ENCODE measurements at regions not wholly inside any gene's neighbourhood (a gene's known extent, or its start where the extent isn't known, plus 50 kb on each side); places are given as distances from the start of the nearest gene placed in this dataset.
"Not testable (repeated sequence)": the region's sequence is repeated elsewhere in the genome, so short reads cannot be mapped to it uniquely, and the experiment has no call there.

GRCh38 chr18:47397671-47398319, 146.3 kb upstream of the SKOR2 start:
- DNase-seq, result no peak

- DNase-seq, result no peak
Observed at GRCh38 chr18:47391665-47392064, 140.2 kb upstream of the SKOR2 start.

GRCh38 chr18:47390410-47391024, 139.1 kb upstream of the SKOR2 start:
- no peak for DNase-seq

GRCh38 chr18:47389210-47389609, 137.8 kb upstream of the SKOR2 start:
- DNase-seq, result no peak

GRCh38 chr18:47387864-47388263, 136.4 kb upstream of the SKOR2 start:
- no peak for DNase-seq

GRCh38 chr18:47383729-47384128, 132.3 kb upstream of the SKOR2 start:
- no peak for DNase-seq

- no peak for DNase-seq
Observed at GRCh38 chr18:47381975-47382570, 130.6 kb upstream of the SKOR2 start.

- DNase-seq, result no peak
Observed at GRCh38 chr18:47380153-47380552, 128.7 kb upstream of the SKOR2 start.

- no peak for DNase-seq
Observed at GRCh38 chr18:47373465-47373864, 122.0 kb upstream of the SKOR2 start.

GRCh38 chr18:47370052-47370451, 118.6 kb upstream of the SKOR2 start:
- DNase-seq, result no peak

- DNase-seq, result not testable (repeated sequence)
Observed at GRCh38 chr18:47354061-47354460, 102.6 kb upstream of the SKOR2 start.

- no peak for DNase-seq
Observed at GRCh38 chr18:47346016-47346415, 94.6 kb upstream of the SKOR2 start.

GRCh38 chr18:47345291-47345690, 93.8 kb upstream of the SKOR2 start:
- DNase-seq, result no peak

- no peak for DNase-seq
Observed at GRCh38 chr18:47343291-47343690, 91.8 kb upstream of the SKOR2 start.

GRCh38 chr18:47342566-47342965, 91.1 kb upstream of the SKOR2 start:
- no peak for DNase-seq

GRCh38 chr18:47341678-47342077, 90.2 kb upstream of the SKOR2 start:
- no peak for DNase-seq

- DNase-seq, result no peak
Observed at GRCh38 chr18:47334966-47335365, 83.5 kb upstream of the SKOR2 start.

GRCh38 chr18:47333926-47334635, 82.6 kb upstream of the SKOR2 start:
- DNase-seq, result no peak

GRCh38 chr18:47331641-47332040, 80.2 kb upstream of the SKOR2 start:
- DNase-seq, result no peak

GRCh38 chr18:47331026-47331425, 79.6 kb upstream of the SKOR2 start:
- no peak for DNase-seq

GRCh38 chr18:47323158-47323557, 71.7 kb upstream of the SKOR2 start:
- DNase-seq, result no peak

GRCh38 chr18:47321815-47322214, 70.4 kb upstream of the SKOR2 start:
- DNase-seq, result no peak

GRCh38 chr18:47317824-47318508, 66.5 kb upstream of the SKOR2 start:
- DNase-seq, result no peak
